ENCODE measurements at regions not wholly inside any gene's neighbourhood (a gene's known extent, or its start where the extent isn't known, plus 50 kb on each side); places are given as distances from the start of the nearest gene placed in this dataset.

DNA sequence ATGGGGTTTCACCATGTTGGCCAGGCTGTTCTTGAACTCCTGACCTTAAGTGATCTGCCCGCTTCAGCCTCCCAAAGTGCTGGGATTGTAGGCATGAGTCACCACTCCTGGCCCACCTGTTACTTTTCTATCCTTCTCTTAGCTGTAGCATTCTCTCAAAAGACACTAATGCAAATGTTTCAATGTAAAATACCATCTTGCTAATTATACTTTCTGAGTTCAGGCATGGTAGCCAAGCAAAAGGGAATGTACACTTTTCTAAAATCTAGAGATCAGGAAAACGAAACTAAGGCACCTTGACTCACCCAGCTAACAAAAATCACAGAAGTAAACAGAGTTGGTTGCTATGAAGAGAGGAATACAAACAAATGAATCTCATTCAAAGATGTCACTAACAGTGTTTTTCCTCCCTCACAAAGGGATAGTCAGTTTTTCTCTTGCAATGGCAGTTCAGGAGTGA is 401.0 kb upstream of the NRP1 start:
- H3K4me1 ChIP-seq (ENCODE audit: control insufficient read depth, insufficient read depth, low read length), result no peaks in the 10 kb centered on the region
- DNase-seq (no peak), ATAC-seq (no peak)
- no peak overlapping the region for H3K4me3 ChIP-seq (ENCODE audit: low read length)
- no peaks in the 10 kb centered on the region for H3K9me3 ChIP-seq (ENCODE audit: control insufficient read depth, low read length)
- WGBS, result 62% methylated on average over 2 of the region's 2 CpGs
- no peaks in the 10 kb centered on the region for H3K27me3 ChIP-seq (ENCODE audit: control insufficient read depth, insufficient read depth)
- intact Hi-C loops (cut with DNase I), result no loop called here
- H3K27ac ChIP-seq (ENCODE audit: low read length), result no peak overlapping the region

- H3K4me3 ChIP-seq (ENCODE audit: low read length), result no peak overlapping the region
- no peak overlapping the region for H3K27ac ChIP-seq (ENCODE audit: low read length)
- H3K9me3 ChIP-seq (ENCODE audit: control insufficient read depth, low read length), result no peaks in the 10 kb centered on the region
- DNase-seq (no peak), ATAC-seq (no peak)
- WGBS, result 68% methylated on average over 6 of the region's 6 CpGs
- intact Hi-C loops (cut with DNase I), result no loop called here
- no peaks in the 10 kb centered on the region for H3K27me3 ChIP-seq (ENCODE audit: control insufficient read depth, insufficient read depth)
- no peaks in the 10 kb centered on the region for H3K4me1 ChIP-seq (ENCODE audit: control insufficient read depth, insufficient read depth, low read length)
Observed at GRCh38 chr10:33734393-33735155, 400.1 kb upstream of the NRP1 start.

- no peak overlapping the region for H3K4me3 ChIP-seq (ENCODE audit: low read length)
- H3K27me3 ChIP-seq (ENCODE audit: control insufficient read depth, insufficient read depth), result no peaks in the 10 kb centered on the region
- ATAC-seq (no peak), DNase-seq (no peak)
- no peak overlapping the region for H3K27ac ChIP-seq (ENCODE audit: low read length)
- no peaks in the 10 kb centered on the region for H3K4me1 ChIP-seq (ENCODE audit: control insufficient read depth, insufficient read depth, low read length)
- intact Hi-C loops (cut with DNase I), result no loop called here
- H3K9me3 ChIP-seq (ENCODE audit: control insufficient read depth, low read length), result no peaks in the 10 kb centered on the region
- WGBS, result 92% methylated on average over 3 of the region's 3 CpGs
Observed at GRCh38 chr10:33733058-33733457, 398.6 kb upstream of the NRP1 start.

DNA sequence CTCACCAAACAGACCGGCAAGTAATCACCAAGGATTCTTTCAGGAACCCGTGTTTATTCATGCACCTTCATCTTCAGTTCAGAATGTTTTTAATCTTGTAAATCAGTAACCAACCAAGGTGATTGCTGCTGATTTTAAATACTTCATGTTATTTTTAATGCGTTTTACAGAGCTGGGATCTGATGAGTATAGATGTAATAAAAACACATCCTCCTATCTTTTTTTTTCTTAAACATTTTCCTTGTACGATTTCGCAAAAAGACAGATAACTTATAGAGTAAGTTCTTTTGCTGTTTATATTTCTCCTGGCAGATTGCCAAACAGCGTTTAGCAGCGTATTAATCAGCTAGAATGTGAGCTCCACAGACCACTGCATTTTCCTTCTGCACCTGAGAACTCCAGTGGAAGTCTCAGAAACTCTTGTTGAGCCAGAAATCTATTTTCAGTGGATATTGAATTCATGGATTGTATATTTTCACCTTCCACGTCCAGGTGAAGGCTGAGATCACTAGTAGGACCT is 397.8 kb upstream of the NRP1 start:
- no peaks in the 10 kb centered on the region for H3K4me1 ChIP-seq (ENCODE audit: control insufficient read depth, insufficient read depth, low read length)
- H3K27ac ChIP-seq (ENCODE audit: low read length), result no peak overlapping the region
- no peaks in the 10 kb centered on the region for H3K27me3 ChIP-seq (ENCODE audit: control insufficient read depth, insufficient read depth)
- WGBS, result 60% methylated on average over 8 of the region's 8 CpGs
- no peaks in the 10 kb centered on the region for H3K9me3 ChIP-seq (ENCODE audit: control insufficient read depth, low read length)
- intact Hi-C loops (cut with DNase I), result no loop called here
- H3K4me3 ChIP-seq (ENCODE audit: low read length), result no peak overlapping the region
- DNase-seq (no peak), ATAC-seq (no peak)

DNA sequence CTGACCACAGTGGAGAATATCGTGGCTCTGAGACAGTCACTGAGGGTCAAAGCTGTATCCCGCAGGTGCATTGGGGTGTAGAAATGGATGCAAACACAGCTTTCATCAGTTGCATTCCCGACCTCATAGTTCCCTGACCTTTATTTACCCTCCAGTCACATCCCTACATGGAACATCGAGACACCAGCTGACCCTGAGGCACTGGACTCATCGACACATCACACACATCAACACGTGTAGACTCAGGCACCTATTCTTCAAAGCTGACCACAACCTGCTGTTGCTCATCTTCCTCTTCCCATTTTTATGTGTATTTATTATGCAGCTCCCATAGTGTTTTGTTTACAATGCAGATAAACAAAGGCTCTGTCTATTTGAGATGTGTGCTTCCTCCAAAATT is 396.9 kb upstream of the NRP1 start:
- ATAC-seq, result no peak
- no peak for DNase-seq
- Histone ChIP-seq H3K27me3 (ENCODE audit: control insufficient read depth, insufficient read depth) (no peaks in the 10 kb centered on the region), H3K27ac (ENCODE audit: low read length) (no peak overlapping the region), H3K4me3 (ENCODE audit: low read length) (no peak overlapping the region), H3K4me1 (ENCODE audit: control insufficient read depth, insufficient read depth, low read length) (no peaks in the 10 kb centered on the region), H3K9me3 (ENCODE audit: control insufficient read depth, low read length) (no peaks in the 10 kb centered on the region)
- WGBS, result 84% methylated on average over 6 of the region's 6 CpGs
- intact Hi-C loops (cut with DNase I), result no loop called here

DNA sequence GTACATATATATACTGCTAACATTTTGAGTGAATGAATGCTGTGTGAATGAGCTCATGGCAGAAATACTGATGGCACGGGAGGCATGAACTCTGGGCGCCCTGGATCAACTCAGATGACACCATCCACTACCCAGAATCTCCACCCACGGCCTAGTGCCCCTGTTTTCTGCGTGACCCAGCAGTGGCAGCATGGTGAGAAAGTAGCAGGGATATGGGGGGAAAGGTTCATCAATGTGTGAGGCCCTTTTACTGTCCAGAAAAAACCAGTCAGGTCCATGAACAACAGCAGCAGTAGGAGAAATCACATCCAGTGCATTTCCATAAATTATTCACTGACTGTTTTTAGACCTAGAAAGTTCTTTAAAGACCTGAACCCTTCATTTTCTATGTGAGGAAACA is 391.0 kb upstream of the NRP1 start:
- ATAC-seq, result no peak
- 95% methylated on average over 4 of the region's 4 CpGs for WGBS
- intact Hi-C loops (cut with DNase I), result no loop called here

DNA sequence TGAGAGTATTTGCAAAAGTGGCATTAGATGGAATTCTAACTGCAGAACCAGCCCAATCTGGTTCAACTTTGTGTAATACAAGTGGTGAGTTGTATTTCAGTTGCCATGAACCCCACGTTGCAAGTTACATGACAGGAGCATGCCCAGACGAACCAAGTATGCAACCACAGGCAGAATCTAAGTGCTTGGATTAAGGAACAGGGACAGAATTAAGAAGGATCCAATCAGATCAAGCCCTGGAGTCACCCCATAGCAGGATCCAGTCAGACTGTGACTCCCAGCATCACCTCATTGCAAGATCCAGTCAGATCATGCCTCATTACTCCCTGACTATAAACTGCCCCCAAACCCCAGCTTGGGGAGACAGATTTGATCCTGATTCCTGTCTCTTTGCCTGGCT is 388.7 kb upstream of the NRP1 start:
- no peak overlapping the region for H3K4me3 ChIP-seq (ENCODE audit: low read length)
- DNase-seq (no peak), ATAC-seq (no peak)
- intact Hi-C loops (cut with DNase I), result no loop called here
- no peaks in the 10 kb centered on the region for H3K9me3 ChIP-seq (ENCODE audit: control insufficient read depth, low read length)
- WGBS, result 89% methylated on average over 2 of the region's 2 CpGs
- peaks cover 12% of the 10 kb centered on the region for H3K4me1 ChIP-seq (ENCODE audit: control insufficient read depth, insufficient read depth, low read length)
- H3K27ac ChIP-seq (ENCODE audit: low read length), result no peak overlapping the region
- no peaks in the 10 kb centered on the region for H3K27me3 ChIP-seq (ENCODE audit: control insufficient read depth, insufficient read depth)

More for the DNA sequence above, 391.0 kb upstream of the NRP1 start:
- no peak for DNase-seq
- Histone ChIP-seq H3K4me1 (ENCODE audit: control insufficient read depth, insufficient read depth, low read length) (peaks cover 4% of the 10 kb centered on the region), H3K27me3 (ENCODE audit: control insufficient read depth, insufficient read depth) (no peaks in the 10 kb centered on the region), H3K27ac (ENCODE audit: low read length) (no peak overlapping the region), H3K9me3 (ENCODE audit: control insufficient read depth, low read length) (no peaks in the 10 kb centered on the region), H3K4me3 (ENCODE audit: low read length) (no peak overlapping the region)

DNA sequence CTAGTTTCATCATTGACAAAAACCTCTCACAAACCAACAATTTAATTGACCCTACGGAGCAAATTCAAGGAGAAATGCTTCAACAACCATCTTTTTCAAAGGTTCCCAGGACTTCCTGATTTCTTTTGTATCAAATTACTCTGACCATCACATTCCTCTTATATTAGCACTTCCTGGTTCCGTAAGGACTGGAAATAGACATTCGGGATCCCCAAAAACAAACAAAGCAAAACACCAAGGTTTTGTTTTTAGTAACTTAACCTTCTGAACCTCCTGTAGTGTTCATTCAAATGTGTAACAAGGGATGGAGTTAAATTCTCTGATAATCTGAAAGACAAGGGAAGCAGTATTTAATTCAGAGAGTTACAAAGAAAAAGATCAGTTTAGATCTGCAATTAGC is 387.6 kb upstream of the NRP1 start:
- ATAC-seq (no peak), DNase-seq (no peak)
- Histone ChIP-seq H3K4me3 (ENCODE audit: low read length) (no peak overlapping the region), H3K27ac (ENCODE audit: low read length) (no peak overlapping the region), H3K4me1 (ENCODE audit: control insufficient read depth, insufficient read depth, low read length) (peaks cover 12% of the 10 kb centered on the region), H3K27me3 (ENCODE audit: control insufficient read depth, insufficient read depth) (no peaks in the 10 kb centered on the region), H3K9me3 (ENCODE audit: control insufficient read depth, low read length) (no peaks in the 10 kb centered on the region)
- intact Hi-C loops (cut with DNase I), result no loop called here
- 35% methylated on average over 3 of the region's 3 CpGs for WGBS

DNA sequence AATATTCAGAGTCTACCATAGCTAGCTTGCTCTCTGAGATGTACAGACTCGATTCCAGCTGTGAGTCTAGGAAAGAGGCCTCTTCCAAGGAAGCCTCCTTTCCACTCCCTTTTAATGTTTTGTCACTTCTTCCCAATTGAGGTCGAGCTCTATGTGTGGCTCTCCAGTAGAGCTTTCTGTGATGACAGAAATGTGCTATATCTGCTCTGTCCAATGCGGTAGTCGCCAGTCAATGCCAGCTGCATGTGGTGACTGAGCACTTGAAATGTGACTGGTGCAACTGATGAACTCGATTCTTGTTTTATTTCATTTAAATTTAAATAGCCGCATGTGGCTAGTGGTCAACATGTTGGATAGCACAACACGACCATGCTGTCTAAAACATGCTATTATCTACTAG is 387.0 kb upstream of the NRP1 start:
- Histone ChIP-seq H3K4me1 (ENCODE audit: control insufficient read depth, insufficient read depth, low read length) (peaks cover 12% of the 10 kb centered on the region), H3K4me3 (ENCODE audit: low read length) (no peak overlapping the region), H3K27me3 (ENCODE audit: control insufficient read depth, insufficient read depth) (no peaks in the 10 kb centered on the region), H3K27ac (ENCODE audit: low read length) (no peak overlapping the region), H3K9me3 (ENCODE audit: control insufficient read depth, low read length) (no peaks in the 10 kb centered on the region)
- ATAC-seq, result peak; percentile 53 to 71
- WGBS, result 64% methylated on average over 7 of the region's 7 CpGs
- intact Hi-C loops (cut with DNase I), result no loop called here
- peak in 2 of 3 donors; percentile 47 to 49 for DNase-seq

DNA sequence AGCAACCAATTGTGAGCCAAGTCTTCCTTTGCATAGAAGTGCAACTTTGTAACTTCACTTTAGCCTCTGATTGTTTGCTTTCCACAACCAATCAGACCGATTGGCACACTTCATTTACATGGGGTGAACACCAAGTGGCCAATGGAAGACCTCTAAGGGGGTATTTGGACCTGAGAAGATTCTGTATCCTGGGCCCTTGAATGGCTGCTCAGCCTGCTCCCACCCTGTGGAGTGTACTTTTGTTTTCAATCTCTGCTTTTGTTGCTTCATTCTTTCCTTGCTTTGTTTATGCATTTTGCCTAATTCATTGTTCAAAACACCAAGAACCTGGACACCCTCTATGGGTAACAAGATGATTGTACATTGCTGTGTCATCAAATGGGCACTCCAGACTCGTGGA is 385.7 kb upstream of the NRP1 start:
- Histone ChIP-seq H3K9me3 (ENCODE audit: control insufficient read depth, low read length) (no peaks in the 10 kb centered on the region), H3K27ac (ENCODE audit: low read length) (no peak overlapping the region), H3K27me3 (ENCODE audit: control insufficient read depth, insufficient read depth) (no peaks in the 10 kb centered on the region), H3K4me3 (ENCODE audit: low read length) (no peak overlapping the region), H3K4me1 (ENCODE audit: control insufficient read depth, insufficient read depth, low read length) (peaks cover 12% of the 10 kb centered on the region)
- no peak for ATAC-seq
- intact Hi-C loops (cut with DNase I), result no loop called here
- 95% methylated on average over 2 of the region's 2 CpGs for WGBS
- DNase-seq, result no peak

DNA sequence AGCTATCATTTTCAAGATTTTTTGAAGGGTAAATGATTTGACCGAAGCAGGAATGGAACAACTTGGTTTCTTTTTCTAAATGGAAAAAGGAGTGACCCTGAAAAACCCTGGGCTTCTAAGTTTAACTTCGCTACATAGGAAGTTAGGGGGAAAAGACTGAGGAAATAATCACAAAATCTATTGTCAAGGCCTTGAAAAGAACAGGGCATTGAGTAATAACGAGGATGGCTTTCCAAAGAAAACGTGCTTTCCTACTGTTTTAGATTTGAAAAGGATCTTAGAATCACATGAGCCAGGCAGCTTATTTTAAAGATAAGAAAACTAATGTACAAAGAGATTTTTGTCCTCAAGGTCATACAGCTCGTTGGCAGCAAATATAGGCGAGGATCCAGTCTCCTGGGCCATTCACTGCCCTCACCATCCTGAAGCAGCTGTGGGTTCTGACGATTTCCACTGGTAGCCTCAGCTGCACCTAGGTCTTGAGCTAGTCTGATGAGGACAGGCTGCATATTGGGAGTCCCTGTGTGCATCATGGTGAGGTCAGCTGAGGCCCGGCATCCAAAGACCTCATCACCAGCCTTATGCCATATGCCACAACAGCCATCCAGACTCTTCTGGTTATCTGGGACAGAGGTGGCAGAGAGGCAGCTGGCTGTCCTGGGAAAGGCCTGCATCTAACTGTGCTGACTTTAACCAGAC is 384.7 kb upstream of the NRP1 start:
- WGBS, result 47% methylated on average over 8 of the region's 8 CpGs
- Histone ChIP-seq H3K9me3 (ENCODE audit: control insufficient read depth, low read length) (no peaks in the 10 kb centered on the region), H3K27ac (ENCODE audit: low read length) (peak overlapping the region; percentile 47), H3K4me3 (ENCODE audit: low read length) (no peak overlapping the region), H3K4me1 (ENCODE audit: control insufficient read depth, insufficient read depth, low read length) (peaks cover 12% of the 10 kb centered on the region), H3K27me3 (ENCODE audit: control insufficient read depth, insufficient read depth) (no peaks in the 10 kb centered on the region)
- ATAC-seq (peak; percentile 60 to 69), DNase-seq (no peak)
- intact Hi-C loops (cut with DNase I), result loop anchor here in 1 of 4 donors (10.0 kb wide), 1 partner anchor 384 kb away; the partner anchor contains the start of gene NRP1

All from right cardiac atrium (tissue), 5 donors.